ENCODE measurements at regions not wholly inside any gene's neighbourhood (a gene's known extent, or its start where the extent isn't known, plus 50 kb on each side); places are given as distances from the start of the nearest gene placed in this dataset.

GRCh38 chr12:130097342-130097741 lies 64.9 kb upstream of the FZD10 start:
- H3K36me3 ChIP-seq (ENCODE audit: control insufficient read depth, insufficient read depth, low read length) = no peaks in the 10 kb centered on the region
- H3K27me3 ChIP-seq (replicated peaks; ENCODE audit: control insufficient read depth, insufficient read depth, low read length, poor library complexity, severe bottlenecking) = no peaks in the 10 kb centered on the region
- DNase-seq = no peak
- no peaks in the 10 kb centered on the region for H3K9me3 ChIP-seq (ENCODE audit: control insufficient read depth, low read length)
- H3K27ac ChIP-seq (ENCODE audit: insufficient read depth, low read length, poor library complexity, severe bottlenecking) = no peak overlapping the region
- H3K4me3 ChIP-seq (ENCODE audit: insufficient read depth, low read depth, low read length, poor library complexity, severe bottlenecking) = no peak overlapping the region
- H3K4me1 ChIP-seq (ENCODE audit: control insufficient read depth, insufficient read depth, low read length, poor library complexity, severe bottlenecking) = no peaks in the 10 kb centered on the region

- Histone ChIP-seq H3K4me3 (ENCODE audit: insufficient read depth, low read depth, low read length, poor library complexity, severe bottlenecking) (no peak overlapping the region), H3K27me3 (replicated peaks; ENCODE audit: control insufficient read depth, insufficient read depth, low read length, poor library complexity, severe bottlenecking) (no peaks in the 10 kb centered on the region), H3K9me3 (ENCODE audit: control insufficient read depth, low read length) (no peaks in the 10 kb centered on the region), H3K4me1 (ENCODE audit: control insufficient read depth, insufficient read depth, low read length, poor library complexity, severe bottlenecking) (no peaks in the 10 kb centered on the region), H3K36me3 (ENCODE audit: control insufficient read depth, insufficient read depth, low read length) (no peaks in the 10 kb centered on the region), H3K27ac (ENCODE audit: insufficient read depth, low read length, poor library complexity, severe bottlenecking) (no peak overlapping the region)
- DNase-seq = no peak
These were observed 64.4 kb upstream of the FZD10 start for GRCh38 chr12:130097798-130098255.

GRCh38 chr12:130098301-130099005 lies 63.8 kb upstream of the FZD10 start:
- no peak for DNase-seq
- Histone ChIP-seq H3K9me3 (ENCODE audit: control insufficient read depth, low read length) (no peaks in the 10 kb centered on the region), H3K4me1 (ENCODE audit: control insufficient read depth, insufficient read depth, low read length, poor library complexity, severe bottlenecking) (no peaks in the 10 kb centered on the region), H3K27me3 (replicated peaks; ENCODE audit: control insufficient read depth, insufficient read depth, low read length, poor library complexity, severe bottlenecking) (no peaks in the 10 kb centered on the region), H3K27ac (ENCODE audit: insufficient read depth, low read length, poor library complexity, severe bottlenecking) (no peak overlapping the region), H3K4me3 (ENCODE audit: insufficient read depth, low read depth, low read length, poor library complexity, severe bottlenecking) (no peak overlapping the region), H3K36me3 (ENCODE audit: control insufficient read depth, insufficient read depth, low read length) (no peaks in the 10 kb centered on the region)

- H3K4me1 ChIP-seq (ENCODE audit: control insufficient read depth, insufficient read depth, low read length, poor library complexity, severe bottlenecking) = no peaks in the 10 kb centered on the region
- no peaks in the 10 kb centered on the region for H3K36me3 ChIP-seq (ENCODE audit: control insufficient read depth, insufficient read depth, low read length)
- no peaks in the 10 kb centered on the region for H3K27me3 ChIP-seq (replicated peaks; ENCODE audit: control insufficient read depth, insufficient read depth, low read length, poor library complexity, severe bottlenecking)
- H3K27ac ChIP-seq (ENCODE audit: insufficient read depth, low read length, poor library complexity, severe bottlenecking) = no peak overlapping the region
- no peak overlapping the region for H3K4me3 ChIP-seq (ENCODE audit: insufficient read depth, low read depth, low read length, poor library complexity, severe bottlenecking)
- DNase-seq = no peak
- no peaks in the 10 kb centered on the region for H3K9me3 ChIP-seq (ENCODE audit: control insufficient read depth, low read length)
These were observed 61.5 kb upstream of the FZD10 start for GRCh38 chr12:130100634-130101362.

- Histone ChIP-seq H3K4me1 (ENCODE audit: control insufficient read depth, insufficient read depth, low read length, poor library complexity, severe bottlenecking) (no peaks in the 10 kb centered on the region), H3K4me3 (ENCODE audit: insufficient read depth, low read depth, low read length, poor library complexity, severe bottlenecking) (no peak overlapping the region), H3K36me3 (ENCODE audit: control insufficient read depth, insufficient read depth, low read length) (no peaks in the 10 kb centered on the region), H3K9me3 (ENCODE audit: control insufficient read depth, low read length) (no peaks in the 10 kb centered on the region), H3K27me3 (replicated peaks; ENCODE audit: control insufficient read depth, insufficient read depth, low read length, poor library complexity, severe bottlenecking) (no peaks in the 10 kb centered on the region), H3K27ac (ENCODE audit: insufficient read depth, low read length, poor library complexity, severe bottlenecking) (no peak overlapping the region)
- no peak for DNase-seq
These were observed 60.9 kb upstream of the FZD10 start for GRCh38 chr12:130101370-130101769.

- H3K27ac ChIP-seq (ENCODE audit: insufficient read depth, low read length, poor library complexity, severe bottlenecking) = no peak overlapping the region
- no peak for DNase-seq
- H3K27me3 ChIP-seq (replicated peaks; ENCODE audit: control insufficient read depth, insufficient read depth, low read length, poor library complexity, severe bottlenecking) = no peaks in the 10 kb centered on the region
- H3K9me3 ChIP-seq (ENCODE audit: control insufficient read depth, low read length) = no peaks in the 10 kb centered on the region
- no peaks in the 10 kb centered on the region for H3K36me3 ChIP-seq (ENCODE audit: control insufficient read depth, insufficient read depth, low read length)
- H3K4me3 ChIP-seq (ENCODE audit: insufficient read depth, low read depth, low read length, poor library complexity, severe bottlenecking) = no peak overlapping the region
- no peaks in the 10 kb centered on the region for H3K4me1 ChIP-seq (ENCODE audit: control insufficient read depth, insufficient read depth, low read length, poor library complexity, severe bottlenecking)
These were observed 60.0 kb upstream of the FZD10 start for GRCh38 chr12:130102266-130102665.

- no peaks in the 10 kb centered on the region for H3K36me3 ChIP-seq (ENCODE audit: control insufficient read depth, insufficient read depth, low read length)
- H3K27ac ChIP-seq (ENCODE audit: insufficient read depth, low read length, poor library complexity, severe bottlenecking) = no peak overlapping the region
- DNase-seq = no peak
- no peaks in the 10 kb centered on the region for H3K9me3 ChIP-seq (ENCODE audit: control insufficient read depth, low read length)
- no peaks in the 10 kb centered on the region for H3K27me3 ChIP-seq (replicated peaks; ENCODE audit: control insufficient read depth, insufficient read depth, low read length, poor library complexity, severe bottlenecking)
- H3K4me3 ChIP-seq (ENCODE audit: insufficient read depth, low read depth, low read length, poor library complexity, severe bottlenecking) = no peak overlapping the region
- H3K4me1 ChIP-seq (ENCODE audit: control insufficient read depth, insufficient read depth, low read length, poor library complexity, severe bottlenecking) = no peaks in the 10 kb centered on the region
These were observed 57.6 kb upstream of the FZD10 start for GRCh38 chr12:130104571-130105106.

GRCh38 chr12:130109062-130109945 lies 53.0 kb upstream of the FZD10 start:
- H3K9me3 ChIP-seq (ENCODE audit: control insufficient read depth, low read length) = no peaks in the 10 kb centered on the region
- H3K27ac ChIP-seq (ENCODE audit: insufficient read depth, low read length, poor library complexity, severe bottlenecking) = no peak overlapping the region
- H3K4me3 ChIP-seq (ENCODE audit: insufficient read depth, low read depth, low read length, poor library complexity, severe bottlenecking) = no peak overlapping the region
- no peak for DNase-seq
- no peaks in the 10 kb centered on the region for H3K36me3 ChIP-seq (ENCODE audit: control insufficient read depth, insufficient read depth, low read length)
- no peaks in the 10 kb centered on the region for H3K27me3 ChIP-seq (replicated peaks; ENCODE audit: control insufficient read depth, insufficient read depth, low read length, poor library complexity, severe bottlenecking)
- H3K4me1 ChIP-seq (ENCODE audit: control insufficient read depth, insufficient read depth, low read length, poor library complexity, severe bottlenecking) = no peaks in the 10 kb centered on the region

- no peaks in the 10 kb centered on the region for H3K36me3 ChIP-seq (ENCODE audit: control insufficient read depth, insufficient read depth, low read length)
- DNase-seq = no peak
- no peak overlapping the region for H3K4me3 ChIP-seq (ENCODE audit: insufficient read depth, low read depth, low read length, poor library complexity, severe bottlenecking)
- H3K9me3 ChIP-seq (ENCODE audit: control insufficient read depth, low read length) = no peaks in the 10 kb centered on the region
- no peak overlapping the region for H3K27ac ChIP-seq (ENCODE audit: insufficient read depth, low read length, poor library complexity, severe bottlenecking)
- H3K27me3 ChIP-seq (replicated peaks; ENCODE audit: control insufficient read depth, insufficient read depth, low read length, poor library complexity, severe bottlenecking) = no peaks in the 10 kb centered on the region
- no peaks in the 10 kb centered on the region for H3K4me1 ChIP-seq (ENCODE audit: control insufficient read depth, insufficient read depth, low read length, poor library complexity, severe bottlenecking)
These were observed 51.4 kb upstream of the FZD10 start for GRCh38 chr12:130110914-130111313.
